GM12864 (cell line): ENCODE measurements at regions not wholly inside any gene's neighbourhood (a gene's known extent, or its start where the extent isn't known, plus 50 kb on each side); places are given as distances from the start of the nearest gene placed in this dataset.

ENCODE experiments used
- DNase-seq: peaks from one replicate; pipeline ENCODE4 v3.0.0-alpha.2; 2011; ENCODE audit warnings: low read depth
- H3K4me3 ChIP-seq: 2 replicates; pipeline ENCODE4 v1.5.1; 2011; ENCODE audit warnings: mild to moderate bottlenecking, low read depth, low read length, control low read depth
- CTCF ChIP-seq: IDR thresholded peaks from 2 replicates; pipeline ENCODE4 v1.5.1; 2011; ENCODE audit warnings: low read depth, mild to moderate bottlenecking, moderate library complexity, low read length, control low read depth, inconsistent platforms; ENCODE audit errors: missing control alignments

- no peak for DNase-seq
- no peak overlapping the region for H3K4me3 ChIP-seq
- TF ChIP-seq CTCF = no peak
Observed at GRCh38 chr16:87056551-87056950, 260.6 kb downstream of the C16orf95 start.

GRCh38 chr16:87057211-87057881 lies 259.8 kb downstream of the C16orf95 start:
- TF ChIP-seq CTCF = no peak
- DNase-seq = no peak
- no peak overlapping the region for H3K4me3 ChIP-seq

GRCh38 chr16:87057951-87058560 lies 259.1 kb downstream of the C16orf95 start:
- no peak for DNase-seq
- no peak overlapping the region for H3K4me3 ChIP-seq
- no peak for TF ChIP-seq CTCF

- DNase-seq = no peak
- no peak for TF ChIP-seq CTCF
- H3K4me3 ChIP-seq = no peak overlapping the region
Observed at GRCh38 chr16:87058728-87059250, 258.4 kb downstream of the C16orf95 start.

- peak; percentile 34 for DNase-seq
- no peak for TF ChIP-seq CTCF
- peak overlapping the region; percentile 36 for H3K4me3 ChIP-seq
Observed at GRCh38 chr16:87060034-87060986, 256.9 kb downstream of the C16orf95 start.

GRCh38 chr16:87061243-87061920 lies 255.8 kb downstream of the C16orf95 start:
- no peak for TF ChIP-seq CTCF
- no peak for DNase-seq
- H3K4me3 ChIP-seq = no peak overlapping the region
